Endothelial cell of umbilical vein (primary cell): ENCODE measurements at regions not wholly inside any gene's neighbourhood (a gene's known extent, or its start where the extent isn't known, plus 50 kb on each side); places are given as distances from the start of the nearest gene placed in this dataset.

Source experiments
- BruUV-seq: library from RNA; stranded (reverse); fragments of 400-500 nt; replicated peaks from 2 replicates; lab custom pipeline; 2021; lab: Mats Ljungman, UMichigan
- CTCF ChIA-PET: fragments of 300-600, 350-600 bp; sonication (Branson Sonifier 250); formaldehyde crosslinking; loops from one replicate; lab custom pipeline; 2021; ENCODE audit warnings: antibody characterized with exemption, inconsistent platforms; lab: Charles Lee
- POLR2A ChIA-PET: fragments of 300-600, 350-600 bp; sonication (Branson Sonifier 250); formaldehyde crosslinking; loops from one replicate; lab custom pipeline; 2021; ENCODE audit warnings: antibody characterized with exemption, inconsistent platforms; lab: Charles Lee
- DNase-seq: peaks from one replicate; pipeline ENCODE4 v3.0.0-alpha.2; 2011; ENCODE audit warnings: low read depth, low spot score
- FAIRE-seq: peaks from 2 replicates; lab custom pipeline; 2011; peaks lifted over from hg19 to GRCh38; lab: Jason Lieb, UNC
- H2AFZ ChIP-seq: 2 replicates; pipeline ENCODE4 v1.6.0; 2012; ENCODE audit warnings: low read depth, low read length, control low read depth, inconsistent platforms
- H3K27ac ChIP-seq: 2 replicates; pipeline ENCODE4 v1.5.1; 2011; ENCODE audit warnings: low read depth, mild to moderate bottlenecking, control low read depth, low read length, moderate library complexity; ENCODE audit not compliant: insufficient read depth
- H3K27me3 ChIP-seq, 2 experiments: 2 replicates each; pipeline versions ENCODE4 v1.6.0 to v1.6.1; 2011; ENCODE audit warnings: low read length in 2 of 2, mixed read lengths in 1 of 2; ENCODE audit not compliant: control insufficient read depth in 2 of 2, insufficient read depth in 2 of 2
- H3K36me3 ChIP-seq, 2 experiments: 2 replicates in 1 of 2; 3 replicates in 1 of 2; pipeline ENCODE4 v1.5.1; 2011; ENCODE audit warnings: low read length in 2 of 2, mild to moderate bottlenecking in 1 of 2, moderate library complexity in 1 of 2; ENCODE audit not compliant: control insufficient read depth in 2 of 2, insufficient read depth in 2 of 2; ENCODE audit errors: extremely low read depth in 1 of 2
- H3K4me1 ChIP-seq: 3 replicates; pipeline ENCODE4 v1.5.1; 2011; ENCODE audit warnings: mild to moderate bottlenecking, low read length; ENCODE audit not compliant: control insufficient read depth, insufficient read depth; ENCODE audit errors: extremely low read depth
- H3K4me2 ChIP-seq: 2 replicates; pipeline ENCODE4 v1.6.1; 2011; ENCODE audit warnings: low read length, control low read depth, mixed read lengths; ENCODE audit not compliant: insufficient read depth
- H3K4me3 ChIP-seq, 3 experiments: fragments of 200-600 bp in 1 of 3; sonication (generic), shearing (Covaris generic) in 1 of 3; replicated peaks in 1 of 3; 2 replicates each; pipeline ENCODE4 v1.5.1; 2011 to 2016; ENCODE audit warnings: control low read depth in 3 of 3, low read length in 3 of 3, mild to moderate bottlenecking in 2 of 3, inconsistent platforms in 1 of 3, low read depth in 1 of 3, moderate library complexity in 1 of 3; ENCODE audit not compliant: insufficient read depth in 1 of 3
- H3K79me2 ChIP-seq: 2 replicates; pipeline ENCODE4 v1.6.0; 2012; ENCODE audit warnings: low read length, inconsistent platforms; ENCODE audit not compliant: control insufficient read depth, insufficient read depth
- H3K9ac ChIP-seq: replicated peaks from 2 replicates; pipeline ENCODE3; 2011; ENCODE audit warnings: low read length, control low read depth; ENCODE audit not compliant: insufficient read depth; ENCODE audit errors: extremely low read depth
- H3K9me1 ChIP-seq: replicated peaks from 3 replicates; pipeline ENCODE4 v1.6.0; 2011; ENCODE audit warnings: mild to moderate bottlenecking, low read length; ENCODE audit not compliant: control insufficient read depth, insufficient read depth; ENCODE audit errors: extremely low read depth
- H3K9me3 ChIP-seq: replicated peaks from 2 replicates; pipeline ENCODE4 v1.5.1; 2012; ENCODE audit warnings: low read length, inconsistent platforms; ENCODE audit not compliant: control insufficient read depth, insufficient read depth
- H4K20me1 ChIP-seq: replicated peaks from 2 replicates; pipeline ENCODE3; 2011; ENCODE audit warnings: mild to moderate bottlenecking, low read length; ENCODE audit not compliant: control insufficient read depth, insufficient read depth; ENCODE audit errors: extremely low read depth
- EZH2 ChIP-seq: IDR thresholded peaks from 2 replicates; pipeline ENCODE4 v1.6.1; 2012; ENCODE audit warnings: borderline replicate concordance, low read depth, mild to moderate bottlenecking, moderate library complexity, low read length, inconsistent platforms; ENCODE audit not compliant: severe bottlenecking
- FOS ChIP-seq: IDR thresholded peaks from 2 replicates; pipeline ENCODE4 v1.6.1; 2011; ENCODE audit warnings: mild to moderate bottlenecking, low read length, moderate library complexity, borderline replicate concordance; ENCODE audit not compliant: insufficient read depth
- GATA2 ChIP-seq: IDR thresholded peaks from 2 replicates; pipeline ENCODE4 v1.7.0; 2011; ENCODE audit warnings: low read depth, mild to moderate bottlenecking, moderate library complexity, mixed read lengths, low read length; ENCODE audit not compliant: insufficient read length, insufficient read depth
- JUN ChIP-seq: IDR thresholded peaks from 2 replicates; pipeline ENCODE4 v1.6.1; 2011; ENCODE audit warnings: borderline replicate concordance, low read depth; ENCODE audit not compliant: insufficient read length, insufficient read depth
- MYC ChIP-seq: IDR thresholded peaks from one replicate; pipeline ENCODE4 v1.6.1; 2011; ENCODE audit warnings: mild to moderate bottlenecking, low read depth, low read length
- POLR2A ChIP-seq: IDR thresholded peaks from 2 replicates; pipeline ENCODE4 v1.6.1; 2012; ENCODE audit warnings: low read depth, mild to moderate bottlenecking, control low read depth, low read length
- POLR2AphosphoS5 ChIP-seq: IDR thresholded peaks from 2 replicates; pipeline ENCODE4 v1.6.1; 2012; ENCODE audit warnings: low read depth, mild to moderate bottlenecking, control low read depth, low read length, moderate library complexity; ENCODE audit not compliant: insufficient read depth
- dilution Hi-C: fragments of 300-500 bp; cut with MboI; formaldehyde crosslinking; loops from one replicate; pipeline ENCODE4 v1.15.0; 2019; ENCODE audit warnings: low sequenced_read_pairs; ENCODE audit not compliant: extremely low pct_ligation_motif_present
- intact Hi-C: fragments of 100-400 bp; cut with micrococcal nuclease; formaldehyde crosslinking; loops from one replicate; pipeline ENCODE4 v1.10.0; 2022
- TF ChIP-seq, protein P1 (sequence below): IDR thresholded peaks from 2 replicates; pipeline ENCODE4 v1.6.1; 2011; ENCODE audit not compliant: insufficient read depth, insufficient read length
- TF ChIP-seq, protein P2 (sequence below), 2 donors: IDR thresholded peaks; 1 replicate in 1 of 2; 2 replicates in 1 of 2; pipeline ENCODE4 v1.5.1; 2011; ENCODE audit warnings: low read length in 2 of 2, mild to moderate bottlenecking in 2 of 2, moderate library complexity in 2 of 2, control low read depth in 1 of 2, inconsistent platforms in 1 of 2, low read depth in 1 of 2; ENCODE audit not compliant: insufficient read depth in 1 of 2; ENCODE audit errors: extremely low read depth in 1 of 2

DNA sequence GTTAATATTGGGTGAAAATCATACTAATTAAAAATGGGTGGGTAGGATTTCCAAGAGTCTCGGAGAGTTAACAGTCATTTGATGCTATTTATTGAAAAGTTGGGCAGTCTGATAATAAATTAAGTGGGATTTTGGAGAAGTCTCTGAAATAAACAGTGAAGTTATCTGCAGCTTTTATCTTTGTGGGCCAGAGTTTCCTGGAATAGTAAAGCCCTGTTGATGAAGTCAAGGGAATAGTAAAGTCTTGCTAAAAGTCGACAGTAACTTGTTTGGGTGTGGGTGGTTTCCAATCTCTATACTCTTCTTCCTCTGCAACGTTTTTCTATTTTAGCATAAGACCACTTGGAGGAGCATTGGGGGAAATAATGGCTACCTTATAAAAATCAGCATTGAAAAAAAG lies 493.6 kb downstream of the EPM2A start:
- Histone ChIP-seq H3K9me3 (no peaks in the 10 kb centered on the region), H3K4me1 (no peaks in the 10 kb centered on the region), H4K20me1 (no peaks in the 10 kb centered on the region), H3K27me3 (no peaks in the 10 kb centered on the region), H3K27ac (no peak overlapping the region), H3K79me2 (no peaks in the 10 kb centered on the region), H3K9ac (no peak overlapping the region), H3K36me3 (no peaks in the 10 kb centered on the region), H3K4me3 (no peak overlapping the region), H3K9me1 (no peaks in the 10 kb centered on the region), H2AFZ (no peak overlapping the region), H3K4me2 (no peak overlapping the region)
- intact Hi-C loops (no loop called here), dilution Hi-C loops (no loop called here)
- no peak for DNase-seq
- FAIRE-seq, result no peak
- ChIA-PET CTCF (no interaction called here), POLR2A (no interaction called here)
- no TSS peak for BruUV-seq
- TF ChIP-seq POLR2A (no peak), POLR2AphosphoS5 (no peak), GATA2 (no peak), EZH2 (no peak), FOS (no peak), JUN (no peak), MYC (no peak)
- TF ChIP-seq, protein P1, sequence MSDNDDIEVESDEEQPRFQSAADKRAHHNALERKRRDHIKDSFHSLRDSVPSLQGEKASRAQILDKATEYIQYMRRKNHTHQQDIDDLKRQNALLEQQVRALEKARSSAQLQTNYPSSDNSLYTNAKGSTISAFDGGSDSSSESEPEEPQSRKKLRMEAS, result no peak
- TF ChIP-seq, protein P2, sequence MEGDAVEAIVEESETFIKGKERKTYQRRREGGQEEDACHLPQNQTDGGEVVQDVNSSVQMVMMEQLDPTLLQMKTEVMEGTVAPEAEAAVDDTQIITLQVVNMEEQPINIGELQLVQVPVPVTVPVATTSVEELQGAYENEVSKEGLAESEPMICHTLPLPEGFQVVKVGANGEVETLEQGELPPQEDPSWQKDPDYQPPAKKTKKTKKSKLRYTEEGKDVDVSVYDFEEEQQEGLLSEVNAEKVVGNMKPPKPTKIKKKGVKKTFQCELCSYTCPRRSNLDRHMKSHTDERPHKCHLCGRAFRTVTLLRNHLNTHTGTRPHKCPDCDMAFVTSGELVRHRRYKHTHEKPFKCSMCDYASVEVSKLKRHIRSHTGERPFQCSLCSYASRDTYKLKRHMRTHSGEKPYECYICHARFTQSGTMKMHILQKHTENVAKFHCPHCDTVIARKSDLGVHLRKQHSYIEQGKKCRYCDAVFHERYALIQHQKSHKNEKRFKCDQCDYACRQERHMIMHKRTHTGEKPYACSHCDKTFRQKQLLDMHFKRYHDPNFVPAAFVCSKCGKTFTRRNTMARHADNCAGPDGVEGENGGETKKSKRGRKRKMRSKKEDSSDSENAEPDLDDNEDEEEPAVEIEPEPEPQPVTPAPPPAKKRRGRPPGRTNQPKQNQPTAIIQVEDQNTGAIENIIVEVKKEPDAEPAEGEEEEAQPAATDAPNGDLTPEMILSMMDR (IDR thresholded peaks at IDR 0.05; ENCODE audit: extremely low read depth in 1 of 2, insufficient read depth in 1 of 2, low read depth in 1 of 2, low read length in 2 of 2), result no peak
